ENCODE measurements at regions not wholly inside any gene's neighbourhood (a gene's known extent, or its start where the extent isn't known, plus 50 kb on each side); places are given as distances from the start of the nearest gene placed in this dataset.

GRCh38 chr21:18603980-18604379, 200.4 kb upstream of the TMPRSS15 start:
- Histone ChIP-seq H3K4me3 (ENCODE audit: low read depth, low read length) (no peak overlapping the region), H3K36me3 (ENCODE audit: control insufficient read depth, insufficient read depth, low read length) (no peaks in the 10 kb centered on the region), H3K27me3 (ENCODE audit: control insufficient read depth, insufficient read depth, low read length) (no peaks in the 10 kb centered on the region)
- DNase-seq (ENCODE audit: low read depth): no peak
- TF ChIP-seq CTCF (IDR thresholded peaks at IDR 0.05; ENCODE audit: insufficient read depth, low read length, poor library complexity, severe bottlenecking): no peak

- no peak for TF ChIP-seq CTCF (IDR thresholded peaks at IDR 0.05; ENCODE audit: insufficient read depth, low read length, poor library complexity, severe bottlenecking)
- Histone ChIP-seq H3K27me3 (ENCODE audit: control insufficient read depth, insufficient read depth, low read length) (no peaks in the 10 kb centered on the region), H3K36me3 (ENCODE audit: control insufficient read depth, insufficient read depth, low read length) (no peaks in the 10 kb centered on the region), H3K4me3 (ENCODE audit: low read depth, low read length) (no peak overlapping the region)
- no peak for DNase-seq (ENCODE audit: low read depth)
Observed at GRCh38 chr21:18608226-18608625, 204.6 kb upstream of the TMPRSS15 start.

GRCh38 chr21:18614303-18614702, 210.7 kb upstream of the TMPRSS15 start:
- Histone ChIP-seq H3K4me3 (ENCODE audit: low read depth, low read length) (no peak overlapping the region), H3K36me3 (ENCODE audit: control insufficient read depth, insufficient read depth, low read length) (no peaks in the 10 kb centered on the region), H3K27me3 (ENCODE audit: control insufficient read depth, insufficient read depth, low read length) (no peaks in the 10 kb centered on the region)
- DNase-seq (ENCODE audit: low read depth): no peak
- no peak for TF ChIP-seq CTCF (IDR thresholded peaks at IDR 0.05; ENCODE audit: insufficient read depth, low read length, poor library complexity, severe bottlenecking)

GRCh38 chr21:18617291-18617690, 213.7 kb upstream of the TMPRSS15 start:
- Histone ChIP-seq H3K4me3 (ENCODE audit: low read depth, low read length) (no peak overlapping the region), H3K36me3 (ENCODE audit: control insufficient read depth, insufficient read depth, low read length) (no peaks in the 10 kb centered on the region), H3K27me3 (ENCODE audit: control insufficient read depth, insufficient read depth, low read length) (no peaks in the 10 kb centered on the region)
- no peak for TF ChIP-seq CTCF (IDR thresholded peaks at IDR 0.05; ENCODE audit: insufficient read depth, low read length, poor library complexity, severe bottlenecking)
- no peak for DNase-seq (ENCODE audit: low read depth)

GRCh38 chr21:18620436-18620835, 216.9 kb upstream of the TMPRSS15 start:
- no peak for DNase-seq (ENCODE audit: low read depth)
- H3K36me3 ChIP-seq (ENCODE audit: control insufficient read depth, insufficient read depth, low read length): no peaks in the 10 kb centered on the region
- no peak overlapping the region for H3K4me3 ChIP-seq (ENCODE audit: low read depth, low read length)
- no peaks in the 10 kb centered on the region for H3K27me3 ChIP-seq (ENCODE audit: control insufficient read depth, insufficient read depth, low read length)
- no peak for TF ChIP-seq CTCF (IDR thresholded peaks at IDR 0.05; ENCODE audit: insufficient read depth, low read length, poor library complexity, severe bottlenecking)

GRCh38 chr21:18622383-18622782, 218.8 kb upstream of the TMPRSS15 start:
- no peak for DNase-seq (ENCODE audit: low read depth)
- Histone ChIP-seq H3K4me3 (ENCODE audit: low read depth, low read length) (no peak overlapping the region), H3K27me3 (ENCODE audit: control insufficient read depth, insufficient read depth, low read length) (no peaks in the 10 kb centered on the region), H3K36me3 (ENCODE audit: control insufficient read depth, insufficient read depth, low read length) (no peaks in the 10 kb centered on the region)
- TF ChIP-seq CTCF (IDR thresholded peaks at IDR 0.05; ENCODE audit: insufficient read depth, low read length, poor library complexity, severe bottlenecking): no peak
